Upper lobe of right lung (tissue), 1 donor: ENCODE measurements at regions not wholly inside any gene's neighbourhood (a gene's known extent, or its start where the extent isn't known, plus 50 kb on each side); places are given as distances from the start of the nearest gene placed in this dataset.

Experiments
- ATAC-seq: fragments of 200-7000 bp; cut with Tn5 transposase; one replicate; pipeline ENCODE4 v1.9.1; 2020; ENCODE audit warnings: mild to moderate bottlenecking, moderate library complexity
- DNase-seq: peaks from one replicate; pipeline ENCODE4 v3.0.0-alpha.2; 2020
- H3K27ac ChIP-seq: fragments of 200-600 bp; one replicate; pipeline ENCODE4 v1.8.0; 2022
- H3K27me3 ChIP-seq: fragments of 200-600 bp; one replicate; pipeline ENCODE4 v1.8.0; 2022; ENCODE audit warnings: mild to moderate bottlenecking
- H3K36me3 ChIP-seq: fragments of 200-600 bp; one replicate; pipeline ENCODE4 v1.8.0; 2022
- H3K4me1 ChIP-seq: fragments of 200-600 bp; one replicate; pipeline ENCODE4 v1.8.0; 2022
- H3K4me3 ChIP-seq: fragments of 200-600 bp; one replicate; pipeline ENCODE4 v1.8.0; 2022; ENCODE audit warnings: mild to moderate bottlenecking
- H3K9me3 ChIP-seq: fragments of 200-600 bp; one replicate; pipeline ENCODE4 v1.8.0; 2022
- CTCF ChIP-seq: fragments of 200-600 bp; IDR thresholded peaks from one replicate; pipeline ENCODE4 v1.8.0; 2022; ENCODE audit warnings: antibody characterized with exemption
- intact Hi-C: fragments of 100-400 bp; cut with DNase I; formaldehyde crosslinking; loops from one replicate; pipeline ENCODE4 v1.11.0; 2022
- donor health status: DM: no; HTN: yes; CAD: no; lungs with severe emphysema.

- Histone ChIP-seq H3K9me3 (no peaks in the 10 kb centered on the region), H3K4me3 (no peak overlapping the region), H3K4me1 (no peaks in the 10 kb centered on the region), H3K27ac (no peak overlapping the region), H3K36me3 (no peaks in the 10 kb centered on the region), H3K27me3 (no peaks in the 10 kb centered on the region)
- no peak for ATAC-seq
- no peak for DNase-seq
- intact Hi-C loops, result loop anchor here (10.0 kb wide), 1 partner anchor 162 kb away; no protein-coding TSS in a partner anchor
- no peak for TF ChIP-seq CTCF
Measured at GRCh38 chr15:79186616-79187015, 95.9 kb upstream of the ANKRD34C start.

GRCh38 chr15:79185199-79185598, 94.6 kb upstream of the RASGRF1 start:
- no peak for TF ChIP-seq CTCF
- ATAC-seq (peak; percentile 40), DNase-seq (no peak)
- intact Hi-C loops, result loop anchor here (10.0 kb wide), 1 partner anchor 160 kb away; no protein-coding TSS in a partner anchor
- Histone ChIP-seq H3K27me3 (no peaks in the 10 kb centered on the region), H3K27ac (no peak overlapping the region), H3K9me3 (no peaks in the 10 kb centered on the region), H3K36me3 (no peaks in the 10 kb centered on the region), H3K4me3 (no peak overlapping the region), H3K4me1 (no peaks in the 10 kb centered on the region)

DNA sequence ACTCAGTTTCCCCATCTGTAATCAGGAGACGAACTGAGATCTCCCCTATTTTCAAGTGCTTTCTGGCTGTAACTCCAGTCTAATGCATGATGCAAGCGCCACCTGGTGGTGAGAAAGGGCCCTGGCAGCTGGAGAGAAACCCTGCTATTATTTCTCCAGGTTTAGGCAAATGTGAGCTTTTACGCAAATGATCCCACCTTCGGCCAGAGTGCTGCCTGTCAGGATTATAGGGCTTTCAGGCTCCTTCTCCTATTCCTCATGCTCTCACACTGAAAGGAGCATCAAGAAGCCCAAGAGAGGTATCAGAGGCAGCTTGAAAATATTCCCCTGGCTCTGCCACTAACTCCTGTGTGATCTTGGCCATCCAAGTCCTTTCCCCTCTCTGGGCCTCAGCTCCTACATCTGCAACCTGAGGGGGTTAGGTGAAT, 93.9 kb upstream of the RASGRF1 start:
- no peaks in the 10 kb centered on the region for H3K36me3 ChIP-seq
- DNase-seq (peak; percentile 78), ATAC-seq (peak; percentile 79)
- intact Hi-C loops, result loop anchor here (10.0 kb wide), 1 partner anchor 160 kb away; no protein-coding TSS in a partner anchor
- no peaks in the 10 kb centered on the region for H3K27me3 ChIP-seq
- no peak overlapping the region for H3K4me3 ChIP-seq
- H3K27ac ChIP-seq, result no peak overlapping the region
- TF ChIP-seq CTCF, result peak; percentile 99
- H3K4me1 ChIP-seq, result no peaks in the 10 kb centered on the region
- no peaks in the 10 kb centered on the region for H3K9me3 ChIP-seq

- no peak for TF ChIP-seq CTCF
- no peak overlapping the region for H3K27ac ChIP-seq
- DNase-seq, result no peak
- H3K27me3 ChIP-seq, result no peaks in the 10 kb centered on the region
- H3K4me1 ChIP-seq, result no peaks in the 10 kb centered on the region
- no peak overlapping the region for H3K4me3 ChIP-seq
- H3K36me3 ChIP-seq, result no peaks in the 10 kb centered on the region
- no peak for ATAC-seq
- no peaks in the 10 kb centered on the region for H3K9me3 ChIP-seq
- intact Hi-C loops, result loop anchor here (10.0 kb wide), 1 partner anchor 156 kb away; no protein-coding TSS in a partner anchor
Measured at GRCh38 chr15:79180318-79180717, 89.7 kb upstream of the RASGRF1 start.

GRCh38 chr15:79179597-79179996, 89.0 kb upstream of the RASGRF1 start:
- Histone ChIP-seq H3K27me3 (no peaks in the 10 kb centered on the region), H3K9me3 (no peaks in the 10 kb centered on the region), H3K4me1 (no peaks in the 10 kb centered on the region), H3K27ac (no peak overlapping the region), H3K4me3 (no peak overlapping the region), H3K36me3 (no peaks in the 10 kb centered on the region)
- intact Hi-C loops, result no loop called here
- ATAC-seq, result no peak
- no peak for DNase-seq
- TF ChIP-seq CTCF, result no peak

- Histone ChIP-seq H3K4me1 (no peaks in the 10 kb centered on the region), H3K27me3 (no peaks in the 10 kb centered on the region), H3K4me3 (no peak overlapping the region), H3K27ac (no peak overlapping the region), H3K9me3 (no peaks in the 10 kb centered on the region), H3K36me3 (no peaks in the 10 kb centered on the region)
- TF ChIP-seq CTCF, result no peak
- ATAC-seq (peak; percentile 14), DNase-seq (no peak)
- intact Hi-C loops, result no loop called here
Measured at GRCh38 chr15:79179108-79179561, 88.6 kb upstream of the RASGRF1 start.
